ENCODE measurements at regions not wholly inside any gene's neighbourhood (a gene's known extent, or its start where the extent isn't known, plus 50 kb on each side); places are given as distances from the start of the nearest gene placed in this dataset.
"Not testable (repeated sequence)": the region's sequence is repeated elsewhere in the genome, so short reads cannot be mapped to it uniquely, and the experiment has no call there.

GRCh38 chr6:147924598-147924997 lies 416.1 kb downstream of the SAMD5 start:
- no peak for DNase-seq

GRCh38 chr6:147925826-147926225 lies 416.8 kb upstream of the SASH1 start:
- no peak for DNase-seq

GRCh38 chr6:147930745-147931144 lies 411.9 kb upstream of the SASH1 start:
- DNase-seq = no peak

GRCh38 chr6:147933224-147933623 lies 409.4 kb upstream of the SASH1 start:
- no peak for DNase-seq

GRCh38 chr6:147935656-147936055 lies 407.0 kb upstream of the SASH1 start:
- DNase-seq = no peak

GRCh38 chr6:147936703-147937470 lies 405.8 kb upstream of the SASH1 start:
- no peak for DNase-seq

- peak; percentile 66 for DNase-seq
Observed at GRCh38 chr6:147941143-147941542, 401.5 kb upstream of the SASH1 start.

DNA sequence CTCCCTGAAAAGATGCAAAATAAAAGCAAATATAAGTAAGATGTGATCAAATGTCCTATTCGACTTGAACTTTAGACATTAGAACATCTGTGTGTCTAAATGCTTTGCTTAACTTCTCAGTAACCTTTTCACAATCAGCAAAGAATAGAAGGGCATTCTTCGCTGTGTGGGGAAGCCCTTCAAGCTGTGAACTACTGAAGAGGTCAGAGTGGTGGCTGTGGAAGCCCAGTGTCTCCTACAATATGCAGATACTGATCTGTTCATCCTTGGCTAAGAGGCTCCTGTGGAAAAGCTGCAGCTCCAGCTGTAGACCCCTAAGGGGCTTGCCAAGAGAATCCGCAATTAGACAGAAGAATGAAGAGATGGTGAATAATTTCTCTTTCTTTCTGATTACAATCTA lies 400.3 kb upstream of the SASH1 start:
- no peak for DNase-seq

DNA sequence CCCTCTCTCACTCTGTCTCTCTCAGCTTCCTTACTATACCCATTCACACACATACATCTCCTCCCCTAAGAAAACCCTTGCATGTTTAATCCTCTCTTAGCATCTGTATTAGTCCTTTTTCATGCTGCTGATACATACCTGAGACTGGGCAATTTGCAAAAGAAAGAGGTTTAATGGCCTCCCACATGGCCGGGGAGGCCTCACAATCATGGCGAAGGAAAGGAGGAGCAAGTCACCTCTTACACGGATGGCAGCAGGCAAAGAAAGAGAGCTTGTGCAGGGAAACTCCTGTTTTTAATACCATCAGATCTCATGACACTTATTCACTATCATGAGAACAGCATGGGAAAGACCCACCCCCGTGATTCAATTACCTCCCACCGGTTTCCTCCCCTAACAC lies 398.5 kb upstream of the SASH1 start:
- no peak for DNase-seq

- peak; percentile 50 for DNase-seq
Observed at GRCh38 chr6:147947521-147947920, 395.1 kb upstream of the SASH1 start.

DNA sequence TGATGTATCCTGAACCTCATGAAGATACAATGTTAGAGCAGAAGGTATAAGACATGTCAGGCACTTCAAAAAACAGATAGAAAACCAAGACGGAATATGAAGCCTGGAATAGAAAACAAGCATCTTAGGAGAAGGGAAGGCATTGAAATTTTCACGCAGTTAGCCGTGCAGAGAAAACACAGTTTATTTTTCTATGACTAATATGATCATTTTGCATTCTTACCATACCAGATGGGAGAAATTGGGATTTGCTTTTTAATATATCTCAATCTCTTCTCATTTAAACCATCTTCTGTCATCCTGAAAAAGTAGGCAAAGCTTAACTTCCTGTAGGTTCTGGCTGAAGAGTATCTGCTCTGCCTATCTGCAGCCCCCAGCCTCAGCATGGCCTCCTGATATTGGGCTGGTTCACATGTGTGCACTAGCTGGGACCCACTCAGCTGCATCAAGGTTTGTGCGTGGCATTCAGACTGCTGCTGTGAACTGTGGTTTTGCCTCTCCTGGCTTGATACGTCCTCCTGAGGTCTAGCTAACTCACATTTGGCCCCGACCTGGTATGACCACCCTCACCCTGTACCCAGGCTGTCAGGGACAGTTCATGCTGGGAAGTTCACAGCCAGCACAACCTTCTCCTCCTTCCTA lies 392.5 kb upstream of the SASH1 start:
- DNase-seq = peak; percentile 72

- DNase-seq = peak; percentile 29
Observed at GRCh38 chr6:147950623-147950987, 392.0 kb upstream of the SASH1 start.

DNA sequence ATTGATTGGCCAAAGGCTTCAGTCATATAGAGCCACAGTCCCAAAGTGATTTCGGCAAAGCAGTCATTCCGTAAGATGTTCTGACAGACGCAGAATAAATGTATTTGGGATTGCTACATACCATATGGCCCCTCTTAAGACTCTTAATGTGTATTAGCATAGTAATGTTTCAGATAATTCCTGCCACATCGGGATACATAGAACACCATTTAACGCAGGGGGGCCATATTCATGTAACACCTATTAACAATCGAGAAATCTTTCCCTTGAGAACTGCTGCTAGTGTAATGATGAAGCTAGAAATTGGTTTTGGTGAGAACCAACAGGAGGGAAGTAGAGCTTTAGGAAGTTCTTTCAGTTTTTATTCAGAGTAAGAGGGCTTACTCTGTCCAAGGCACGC lies 390.9 kb upstream of the SASH1 start:
- no peak for DNase-seq

- no peak for DNase-seq
Observed at GRCh38 chr6:147954938-147955337, 387.7 kb upstream of the SASH1 start.

DNA sequence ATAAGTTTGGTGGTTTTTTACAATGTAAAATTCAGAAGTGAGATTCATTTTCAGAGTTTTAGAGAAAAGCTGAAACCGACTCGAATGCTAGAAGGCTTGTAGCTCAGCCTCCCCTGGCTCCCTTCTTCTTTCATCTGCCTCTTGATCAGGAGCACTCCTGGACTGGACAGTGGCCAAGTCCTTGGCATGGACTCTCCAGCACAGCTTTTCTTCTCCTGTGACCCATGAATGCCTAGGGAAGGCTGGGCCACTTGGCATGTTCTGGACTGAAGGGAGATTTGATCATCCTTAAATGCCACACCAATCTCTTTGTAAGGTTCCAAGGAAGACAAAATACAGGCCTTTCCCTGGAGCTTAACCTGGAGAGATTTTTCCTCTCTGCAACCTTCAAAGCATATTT lies 384.0 kb upstream of the SASH1 start:
- no peak for DNase-seq

DNA sequence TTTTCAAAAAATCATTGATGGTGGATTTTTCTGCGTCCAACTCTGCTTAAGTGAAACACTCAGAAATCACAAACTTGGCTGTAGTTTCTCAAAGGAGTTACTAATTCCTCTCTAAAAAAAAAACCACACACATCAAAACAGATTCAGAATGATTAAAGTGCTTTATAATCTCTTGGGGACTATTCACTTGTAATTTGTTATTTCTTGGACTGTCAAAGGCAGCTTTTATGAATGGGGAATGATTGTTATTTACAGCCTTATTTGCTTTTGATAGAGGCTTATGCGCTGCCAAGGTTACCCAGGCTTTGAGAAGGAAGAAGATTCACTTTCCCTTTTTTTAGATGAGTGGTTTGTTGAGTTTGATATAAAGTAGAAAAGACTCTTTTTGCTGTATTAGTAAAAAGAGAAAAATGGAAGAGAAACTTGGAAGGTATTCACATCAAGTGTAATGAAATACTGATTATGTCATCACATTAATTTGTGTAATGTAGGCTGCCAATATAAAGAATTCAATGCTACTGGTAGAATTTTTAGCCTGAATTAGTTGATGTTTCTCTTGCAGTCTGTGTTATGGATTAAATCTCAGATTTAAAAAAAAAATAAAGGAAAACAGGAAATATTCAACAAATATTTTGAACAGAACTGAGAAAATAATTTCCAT lies 381.0 kb upstream of the SASH1 start:
- DNase-seq = no peak

GRCh38 chr6:147965448-147965847 lies 377.2 kb upstream of the SASH1 start:
- DNase-seq = not testable (repeated sequence)

GRCh38 chr6:147970970-147971369 lies 371.7 kb upstream of the SASH1 start:
- DNase-seq = no peak

DNA sequence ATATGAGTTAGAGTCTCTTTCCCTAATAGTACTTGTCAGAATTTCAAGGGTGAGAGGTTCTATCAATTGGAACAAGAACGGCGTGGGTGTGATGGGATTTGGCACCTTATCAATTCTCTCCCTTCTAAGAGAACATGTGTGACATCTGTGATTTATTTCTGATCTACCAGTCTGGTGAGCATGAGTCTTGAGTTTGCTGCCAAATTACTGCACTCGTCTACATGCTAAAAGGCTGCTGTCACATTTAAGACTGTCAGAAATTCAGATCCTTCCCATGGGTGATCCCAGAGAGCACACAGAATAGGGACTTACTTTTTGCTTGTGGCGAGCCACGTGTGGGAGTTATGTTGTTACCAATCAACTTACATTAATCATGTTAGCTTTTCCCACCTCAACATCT lies 370.2 kb upstream of the SASH1 start:
- no peak for DNase-seq

DNA sequence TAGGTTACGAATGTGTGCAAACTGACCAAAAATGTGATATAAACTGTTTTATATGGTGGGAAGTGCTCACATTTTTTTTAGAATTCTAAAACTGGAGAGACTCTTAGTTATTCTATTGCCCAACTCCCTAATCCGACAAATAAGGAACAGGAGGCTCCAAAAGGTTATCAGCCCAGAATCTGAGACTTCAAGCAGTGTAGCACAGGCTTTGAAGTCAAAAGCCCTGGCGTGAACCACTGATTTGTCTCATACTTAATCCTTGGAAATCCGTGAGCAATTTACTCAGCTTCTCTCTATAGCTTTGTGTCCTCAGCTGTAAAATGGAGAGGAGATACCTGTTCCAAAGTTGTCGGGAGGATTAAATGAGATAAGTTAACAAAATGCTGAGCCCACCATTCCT lies 368.8 kb upstream of the SASH1 start:
- DNase-seq = no peak

- peak; percentile 90 for DNase-seq
Observed at GRCh38 chr6:147974376-147974775, 368.3 kb upstream of the SASH1 start.

- DNase-seq = no peak
Observed at GRCh38 chr6:147977851-147978465, 364.7 kb upstream of the SASH1 start.

DNA sequence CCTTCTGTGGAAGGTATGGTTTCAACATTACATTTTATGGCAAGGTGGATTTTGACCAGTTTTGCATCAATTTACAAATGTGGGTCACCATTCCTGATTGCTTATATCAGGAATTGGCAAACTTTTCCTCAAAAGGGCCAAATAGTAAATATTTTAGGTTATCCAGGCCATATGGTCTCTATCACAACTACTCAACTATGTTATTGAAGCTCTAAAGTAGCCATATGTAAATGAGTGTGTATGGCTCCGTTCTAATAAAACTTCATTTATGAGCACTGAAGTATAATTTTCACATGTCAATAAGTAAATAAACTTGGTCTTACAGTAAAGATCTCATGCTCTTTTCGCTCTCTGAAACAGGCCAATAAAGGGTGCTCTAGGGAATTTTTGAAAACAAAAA lies 362.7 kb upstream of the SASH1 start:
- DNase-seq = no peak

Data from fibroblast of skin of back (primary cell).